Uterus (tissue), 2 donors: ENCODE measurements at regions not wholly inside any gene's neighbourhood (a gene's known extent, or its start where the extent isn't known, plus 50 kb on each side); places are given as distances from the start of the nearest gene placed in this dataset.

Experiments used
- POLR2A ChIP-seq, 2 donors: fragments of 450-650 bp; IDR thresholded peaks; one replicate each; pipeline ENCODE4 v1.6.1; 2016; ENCODE audit warnings: antibody characterized with exemption in 2 of 2, mild to moderate bottlenecking in 1 of 2, moderate library complexity in 1 of 2
- TF ChIP-seq, protein P1 (sequence below), 4 experiments: fragments of 200-600 bp in 2 of 4; fragments of 450-650 bp in 2 of 4; sonication (generic) in 2 of 4; IDR thresholded peaks; one replicate each; pipeline ENCODE4 v1.5.1; 2016 to 2019; ENCODE audit warnings: antibody characterized with exemption in 4 of 4, mild to moderate bottlenecking in 2 of 4, moderate library complexity in 1 of 4

DNA sequence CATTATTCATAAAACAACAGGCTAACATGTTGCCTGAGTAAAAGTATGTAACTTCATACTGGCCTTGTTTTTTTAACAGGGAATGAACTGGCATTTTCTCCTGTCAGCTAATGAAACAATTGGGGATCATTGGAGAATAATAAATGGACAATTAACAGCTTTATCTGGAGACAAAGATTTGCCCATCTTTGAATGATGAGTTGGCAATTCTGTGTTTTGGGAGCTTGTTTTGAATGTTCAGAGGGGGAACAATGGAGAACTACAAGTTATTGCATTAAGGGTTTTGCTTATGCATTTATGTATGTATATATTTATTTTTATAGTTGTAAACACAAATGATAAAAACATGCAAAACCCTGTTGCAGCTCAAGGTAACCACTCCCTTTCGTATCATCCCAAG is 150.3 kb downstream of the CBLN4 start:
- TF ChIP-seq, protein P1, sequence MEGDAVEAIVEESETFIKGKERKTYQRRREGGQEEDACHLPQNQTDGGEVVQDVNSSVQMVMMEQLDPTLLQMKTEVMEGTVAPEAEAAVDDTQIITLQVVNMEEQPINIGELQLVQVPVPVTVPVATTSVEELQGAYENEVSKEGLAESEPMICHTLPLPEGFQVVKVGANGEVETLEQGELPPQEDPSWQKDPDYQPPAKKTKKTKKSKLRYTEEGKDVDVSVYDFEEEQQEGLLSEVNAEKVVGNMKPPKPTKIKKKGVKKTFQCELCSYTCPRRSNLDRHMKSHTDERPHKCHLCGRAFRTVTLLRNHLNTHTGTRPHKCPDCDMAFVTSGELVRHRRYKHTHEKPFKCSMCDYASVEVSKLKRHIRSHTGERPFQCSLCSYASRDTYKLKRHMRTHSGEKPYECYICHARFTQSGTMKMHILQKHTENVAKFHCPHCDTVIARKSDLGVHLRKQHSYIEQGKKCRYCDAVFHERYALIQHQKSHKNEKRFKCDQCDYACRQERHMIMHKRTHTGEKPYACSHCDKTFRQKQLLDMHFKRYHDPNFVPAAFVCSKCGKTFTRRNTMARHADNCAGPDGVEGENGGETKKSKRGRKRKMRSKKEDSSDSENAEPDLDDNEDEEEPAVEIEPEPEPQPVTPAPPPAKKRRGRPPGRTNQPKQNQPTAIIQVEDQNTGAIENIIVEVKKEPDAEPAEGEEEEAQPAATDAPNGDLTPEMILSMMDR (IDR thresholded peaks at IDR 0.05): no peak
- TF ChIP-seq POLR2A (IDR thresholded peaks at IDR 0.05): no peak
